Ishikawa (cell line): ENCODE measurements at regions not wholly inside any gene's neighbourhood (a gene's known extent, or its start where the extent isn't known, plus 50 kb on each side); places are given as distances from the start of the nearest gene placed in this dataset.

Experiments used
- CEBPB ChIP-seq: IDR thresholded peaks from 2 replicates; pipeline ENCODE4 v1.6.1; 2012
- EGR1 ChIP-seq: IDR thresholded peaks from 2 replicates; pipeline ENCODE4 v1.6.1; 2012
- FOXM1 ChIP-seq: IDR thresholded peaks from 2 replicates; pipeline ENCODE4 v1.6.1; 2012; ENCODE audit warnings: low read depth, borderline replicate concordance
- NFIC ChIP-seq: IDR thresholded peaks from 2 replicates; pipeline ENCODE4 v1.6.1; 2012
- RAD21 ChIP-seq: IDR thresholded peaks from 2 replicates; pipeline ENCODE4 v1.6.1; 2012; ENCODE audit warnings: low read depth
- TAF1 ChIP-seq: IDR thresholded peaks from 2 replicates; pipeline ENCODE4 v1.6.1; 2012; ENCODE audit warnings: low read depth, mild to moderate bottlenecking
- TEAD4 ChIP-seq: IDR thresholded peaks from 2 replicates; pipeline ENCODE4 v1.6.1; 2012
- YY1 ChIP-seq: IDR thresholded peaks from 2 replicates; pipeline ENCODE4 v1.6.1; 2012; ENCODE audit warnings: low read depth
- TF ChIP-seq, protein P1 (sequence below): IDR thresholded peaks from 2 replicates; pipeline ENCODE4 v1.6.1; 2012

GRCh38 chr2:129908721-129909373, 70.6 kb upstream of the RAB6C start:
- TF ChIP-seq CEBPB = no peak
- TF ChIP-seq NFIC = no peak
- no peak for TF ChIP-seq RAD21
- TF ChIP-seq, protein P1, sequence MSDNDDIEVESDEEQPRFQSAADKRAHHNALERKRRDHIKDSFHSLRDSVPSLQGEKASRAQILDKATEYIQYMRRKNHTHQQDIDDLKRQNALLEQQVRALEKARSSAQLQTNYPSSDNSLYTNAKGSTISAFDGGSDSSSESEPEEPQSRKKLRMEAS = no peak
- TF ChIP-seq TEAD4 = no peak
- TF ChIP-seq TAF1 = no peak
- no peak for TF ChIP-seq FOXM1
- TF ChIP-seq YY1 = no peak
- no peak for TF ChIP-seq EGR1
